HL-60 (cell line): ENCODE measurements at regions not wholly inside any gene's neighbourhood (a gene's known extent, or its start where the extent isn't known, plus 50 kb on each side); places are given as distances from the start of the nearest gene placed in this dataset.

Experiments
- GABPA ChIP-seq: IDR thresholded peaks from 2 replicates; pipeline ENCODE4 v1.6.1; 2012; ENCODE audit warnings: low read depth
- POLR2AphosphoS5 ChIP-seq: IDR thresholded peaks from 2 replicates; pipeline ENCODE4 v1.6.1; 2012; ENCODE audit warnings: low read depth
- TF ChIP-seq, protein P1 (sequence below): IDR thresholded peaks from one replicate; pipeline ENCODE4 v1.5.1; 2011; ENCODE audit warnings: low read length, control low read depth, inconsistent platforms; ENCODE audit not compliant: insufficient read depth
- TF ChIP-seq, protein P2 (sequence below): IDR thresholded peaks from 2 replicates; pipeline ENCODE4 v1.6.1; 2012; ENCODE audit warnings: low read depth; ENCODE audit not compliant: insufficient replicate concordance

DNA sequence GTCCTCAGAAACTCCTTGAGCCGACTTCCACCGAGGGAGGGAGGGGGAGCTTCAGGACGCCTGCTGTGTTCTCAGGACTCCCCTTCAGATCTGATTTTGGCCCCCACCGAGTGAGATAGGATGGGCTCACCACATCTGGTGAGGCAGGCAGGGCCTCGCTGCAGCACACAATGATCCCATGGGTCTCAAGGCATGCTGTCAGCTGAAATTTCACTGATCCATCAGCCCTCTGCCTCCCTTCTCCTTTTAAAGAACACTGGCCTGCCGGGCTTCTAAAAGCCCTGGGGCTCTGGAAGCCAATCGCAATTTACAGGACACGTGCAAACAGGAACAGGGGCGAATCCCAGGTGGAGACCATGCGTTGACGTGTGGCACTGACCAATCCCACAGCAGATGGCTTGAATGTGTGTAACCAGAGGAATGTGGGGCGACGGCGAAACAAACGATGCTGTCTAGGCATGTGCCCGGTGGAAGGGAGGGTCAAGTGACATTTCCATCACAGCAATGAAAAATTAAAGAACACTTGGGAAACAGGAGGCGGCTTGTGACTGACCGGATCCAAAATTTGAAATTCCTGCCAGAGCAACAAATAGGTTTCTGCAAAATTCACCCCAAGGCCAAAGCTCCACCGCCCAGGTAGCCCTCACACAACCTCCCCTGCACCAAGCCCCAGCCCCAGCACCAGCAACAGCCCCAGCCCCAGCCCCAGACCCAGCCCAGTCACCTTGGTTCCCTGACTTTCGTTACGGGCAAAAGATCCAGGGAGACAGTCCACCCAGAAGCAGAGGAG is 167.1 kb upstream of the ZNF337 start:
- TF ChIP-seq, protein P1, sequence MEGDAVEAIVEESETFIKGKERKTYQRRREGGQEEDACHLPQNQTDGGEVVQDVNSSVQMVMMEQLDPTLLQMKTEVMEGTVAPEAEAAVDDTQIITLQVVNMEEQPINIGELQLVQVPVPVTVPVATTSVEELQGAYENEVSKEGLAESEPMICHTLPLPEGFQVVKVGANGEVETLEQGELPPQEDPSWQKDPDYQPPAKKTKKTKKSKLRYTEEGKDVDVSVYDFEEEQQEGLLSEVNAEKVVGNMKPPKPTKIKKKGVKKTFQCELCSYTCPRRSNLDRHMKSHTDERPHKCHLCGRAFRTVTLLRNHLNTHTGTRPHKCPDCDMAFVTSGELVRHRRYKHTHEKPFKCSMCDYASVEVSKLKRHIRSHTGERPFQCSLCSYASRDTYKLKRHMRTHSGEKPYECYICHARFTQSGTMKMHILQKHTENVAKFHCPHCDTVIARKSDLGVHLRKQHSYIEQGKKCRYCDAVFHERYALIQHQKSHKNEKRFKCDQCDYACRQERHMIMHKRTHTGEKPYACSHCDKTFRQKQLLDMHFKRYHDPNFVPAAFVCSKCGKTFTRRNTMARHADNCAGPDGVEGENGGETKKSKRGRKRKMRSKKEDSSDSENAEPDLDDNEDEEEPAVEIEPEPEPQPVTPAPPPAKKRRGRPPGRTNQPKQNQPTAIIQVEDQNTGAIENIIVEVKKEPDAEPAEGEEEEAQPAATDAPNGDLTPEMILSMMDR: no peak
- TF ChIP-seq, protein P2, sequence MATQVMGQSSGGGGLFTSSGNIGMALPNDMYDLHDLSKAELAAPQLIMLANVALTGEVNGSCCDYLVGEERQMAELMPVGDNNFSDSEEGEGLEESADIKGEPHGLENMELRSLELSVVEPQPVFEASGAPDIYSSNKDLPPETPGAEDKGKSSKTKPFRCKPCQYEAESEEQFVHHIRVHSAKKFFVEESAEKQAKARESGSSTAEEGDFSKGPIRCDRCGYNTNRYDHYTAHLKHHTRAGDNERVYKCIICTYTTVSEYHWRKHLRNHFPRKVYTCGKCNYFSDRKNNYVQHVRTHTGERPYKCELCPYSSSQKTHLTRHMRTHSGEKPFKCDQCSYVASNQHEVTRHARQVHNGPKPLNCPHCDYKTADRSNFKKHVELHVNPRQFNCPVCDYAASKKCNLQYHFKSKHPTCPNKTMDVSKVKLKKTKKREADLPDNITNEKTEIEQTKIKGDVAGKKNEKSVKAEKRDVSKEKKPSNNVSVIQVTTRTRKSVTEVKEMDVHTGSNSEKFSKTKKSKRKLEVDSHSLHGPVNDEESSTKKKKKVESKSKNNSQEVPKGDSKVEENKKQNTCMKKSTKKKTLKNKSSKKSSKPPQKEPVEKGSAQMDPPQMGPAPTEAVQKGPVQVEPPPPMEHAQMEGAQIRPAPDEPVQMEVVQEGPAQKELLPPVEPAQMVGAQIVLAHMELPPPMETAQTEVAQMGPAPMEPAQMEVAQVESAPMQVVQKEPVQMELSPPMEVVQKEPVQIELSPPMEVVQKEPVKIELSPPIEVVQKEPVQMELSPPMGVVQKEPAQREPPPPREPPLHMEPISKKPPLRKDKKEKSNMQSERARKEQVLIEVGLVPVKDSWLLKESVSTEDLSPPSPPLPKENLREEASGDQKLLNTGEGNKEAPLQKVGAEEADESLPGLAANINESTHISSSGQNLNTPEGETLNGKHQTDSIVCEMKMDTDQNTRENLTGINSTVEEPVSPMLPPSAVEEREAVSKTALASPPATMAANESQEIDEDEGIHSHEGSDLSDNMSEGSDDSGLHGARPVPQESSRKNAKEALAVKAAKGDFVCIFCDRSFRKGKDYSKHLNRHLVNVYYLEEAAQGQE: no peak
- TF ChIP-seq POLR2AphosphoS5: no peak
- no peak for TF ChIP-seq GABPA
